PC-9 (cell line): ENCODE measurements at regions not wholly inside any gene's neighbourhood (a gene's known extent, or its start where the extent isn't known, plus 50 kb on each side); places are given as distances from the start of the nearest gene placed in this dataset.
"Not testable (repeated sequence)": the region's sequence is repeated elsewhere in the genome, so short reads cannot be mapped to it uniquely, and the experiment has no call there.

Experiments
- BruUV-seq: library from RNA; stranded (reverse); fragments of 400-500 nt; replicated peaks from 2 replicates; lab custom pipeline; 2021; lab: Mats Ljungman, UMichigan
- CTCF ChIA-PET: fragments of 300-600 bp; sonication (Branson Sonifier 250); formaldehyde crosslinking; loops from one replicate; lab custom pipeline; 2022; ENCODE audit warnings: antibody characterized with exemption; lab: Charles Lee
- POLR2A ChIA-PET: fragments of 300-600 bp; sonication (Branson Sonifier 250); formaldehyde crosslinking; loops from one replicate; lab custom pipeline; 2022; ENCODE audit warnings: antibody characterized with exemption; ENCODE audit not compliant: unreplicated experiment; lab: Charles Lee
- DNase-seq, 2 experiments: peaks; one replicate each; pipeline versions ENCODE4 v3.0.0 to v3.0.0-alpha.2; 2015 to 2022; ENCODE audit warnings: mixed read lengths in 1 of 2
- H2AFZ ChIP-seq: fragments of 200-600 bp; sonication (generic); 2 replicates; pipeline ENCODE4 v1.8.1; 2017; ENCODE audit warnings: antibody characterized with exemption
- H3F3A ChIP-seq: fragments of 200-600 bp; sonication (generic); 2 replicates; pipeline ENCODE4 v1.8.1; 2017; ENCODE audit warnings: antibody characterized with exemption, mild to moderate bottlenecking, low read depth; ENCODE audit not compliant: insufficient read depth
- H3K27ac ChIP-seq: fragments of 200-600 bp; sonication (generic); 2 replicates; pipeline ENCODE4 v1.6.1; 2016; ENCODE audit warnings: mixed run types
- H3K27me3 ChIP-seq: fragments of 200-600 bp; sonication (generic); 2 replicates; pipeline ENCODE4 v1.6.1; 2016; ENCODE audit warnings: low read depth, mixed run types; ENCODE audit not compliant: insufficient read depth
- H3K36me3 ChIP-seq: fragments of 200-600 bp; sonication (generic); 2 replicates; pipeline ENCODE4 v1.6.1; 2016; ENCODE audit warnings: low read depth, mixed run types
- H3K4me1 ChIP-seq: fragments of 200-600 bp; sonication (generic); replicated peaks from 2 replicates; pipeline ENCODE4 v1.6.1; 2016; ENCODE audit warnings: mixed run types; ENCODE audit not compliant: insufficient read depth
- H3K4me2 ChIP-seq: fragments of 200-600 bp; sonication (generic); 2 replicates; pipeline ENCODE4 v1.6.1; 2017; ENCODE audit warnings: mixed run types
- H3K4me3 ChIP-seq: fragments of 200-600 bp; sonication (generic); 2 replicates; pipeline ENCODE4 v1.6.1; 2016; ENCODE audit warnings: mixed run types
- H3K79me2 ChIP-seq: fragments of 200-600 bp; sonication (generic); 2 replicates; pipeline ENCODE4 v1.6.1; 2017; ENCODE audit warnings: low read depth, mixed run types
- H3K9me2 ChIP-seq: fragments of 200-600 bp; sonication (generic); 2 replicates; pipeline ENCODE4 v1.8.1; 2017; ENCODE audit warnings: mild to moderate bottlenecking; ENCODE audit not compliant: insufficient read depth
- H3K9me3 ChIP-seq: fragments of 200-600 bp; sonication (generic); 2 replicates; pipeline ENCODE4 v1.8.1; 2016; ENCODE audit warnings: low read depth; ENCODE audit not compliant: insufficient read depth
- H4K20me1 ChIP-seq: fragments of 200-600 bp; sonication (generic); 2 replicates; pipeline ENCODE4 v1.8.1; 2017; ENCODE audit not compliant: insufficient read depth
- EZH2 ChIP-seq: fragments of 200-600 bp; sonication (generic); IDR thresholded peaks from 2 replicates; pipeline ENCODE4 v1.8.0; 2017; ENCODE audit warnings: antibody characterized with exemption, low read depth
- intact Hi-C: fragments of 100-400 bp; cut with micrococcal nuclease; formaldehyde crosslinking; loops from one replicate; pipeline ENCODE4 v1.10.0; 2022; ENCODE audit not compliant: unreplicated experiment
- TF ChIP-seq, protein P1 (sequence below): fragments of 200-600 bp; sonication (generic); conservative IDR thresholded peaks from 2 replicates; pipeline ENCODE4 v1.6.1; 2017; ENCODE audit warnings: mixed run types, antibody characterized with exemption, mild to moderate bottlenecking, moderate library complexity

- Histone ChIP-seq H3K4me2 (no peak overlapping the region), H3K27me3 (no peaks in the 10 kb centered on the region), H3K36me3 (no peaks in the 10 kb centered on the region), H4K20me1 (no peaks in the 10 kb centered on the region), H3K9me2 (no peaks in the 10 kb centered on the region), H3K4me1 (no peaks in the 10 kb centered on the region), H3K79me2 (no peaks in the 10 kb centered on the region), H3K4me3 (no peak overlapping the region), H3K9me3 (no peaks in the 10 kb centered on the region), H3K27ac (no peak overlapping the region), H3F3A (no peaks in the 10 kb centered on the region), H2AFZ (no peak overlapping the region)
- TF ChIP-seq EZH2 = no peak
- TF ChIP-seq, protein P1, sequence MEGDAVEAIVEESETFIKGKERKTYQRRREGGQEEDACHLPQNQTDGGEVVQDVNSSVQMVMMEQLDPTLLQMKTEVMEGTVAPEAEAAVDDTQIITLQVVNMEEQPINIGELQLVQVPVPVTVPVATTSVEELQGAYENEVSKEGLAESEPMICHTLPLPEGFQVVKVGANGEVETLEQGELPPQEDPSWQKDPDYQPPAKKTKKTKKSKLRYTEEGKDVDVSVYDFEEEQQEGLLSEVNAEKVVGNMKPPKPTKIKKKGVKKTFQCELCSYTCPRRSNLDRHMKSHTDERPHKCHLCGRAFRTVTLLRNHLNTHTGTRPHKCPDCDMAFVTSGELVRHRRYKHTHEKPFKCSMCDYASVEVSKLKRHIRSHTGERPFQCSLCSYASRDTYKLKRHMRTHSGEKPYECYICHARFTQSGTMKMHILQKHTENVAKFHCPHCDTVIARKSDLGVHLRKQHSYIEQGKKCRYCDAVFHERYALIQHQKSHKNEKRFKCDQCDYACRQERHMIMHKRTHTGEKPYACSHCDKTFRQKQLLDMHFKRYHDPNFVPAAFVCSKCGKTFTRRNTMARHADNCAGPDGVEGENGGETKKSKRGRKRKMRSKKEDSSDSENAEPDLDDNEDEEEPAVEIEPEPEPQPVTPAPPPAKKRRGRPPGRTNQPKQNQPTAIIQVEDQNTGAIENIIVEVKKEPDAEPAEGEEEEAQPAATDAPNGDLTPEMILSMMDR = no peak
- intact Hi-C loops = no loop called here
- ChIA-PET CTCF (no interaction called here), POLR2A (no interaction called here)
- BruUV-seq = no TSS peak
- DNase-seq = no peak
Measured at GRCh38 chr3:153547970-153548369, 385.9 kb downstream of the RAP2B start.

GRCh38 chr3:153549686-153550085 is 387.7 kb downstream of the RAP2B start:
- H3K27me3 ChIP-seq, H2AFZ ChIP-seq, H3K36me3 ChIP-seq, H4K20me1 ChIP-seq, DNase-seq, H3F3A ChIP-seq, H3K79me2 ChIP-seq, H3K4me3 ChIP-seq, H3K4me1 ChIP-seq, H3K27ac ChIP-seq, H3K9me2 ChIP-seq, intact Hi-C loops, H3K4me2 ChIP-seq, BruUV-seq, POLR2A ChIA-PET, CTCF ChIA-PET, H3K9me3 ChIP-seq: not testable (repeated sequence)

- DNase-seq = no peak
- no peaks in the 10 kb centered on the region for H3K79me2 ChIP-seq
- H4K20me1 ChIP-seq = no peaks in the 10 kb centered on the region
- H3F3A ChIP-seq = no peaks in the 10 kb centered on the region
- no peak overlapping the region; the same call in 1 of the 2 replicates for H2AFZ ChIP-seq
- no TSS peak for BruUV-seq
- TF ChIP-seq EZH2 = no peak
- TF ChIP-seq, protein P1 = no peak
- H3K36me3 ChIP-seq = no peaks in the 10 kb centered on the region
- no peaks in the 10 kb centered on the region for H3K4me1 ChIP-seq
- intact Hi-C loops = no loop called here
- no peak overlapping the region for H3K4me3 ChIP-seq
- H3K27me3 ChIP-seq = no peaks in the 10 kb centered on the region
- no peaks in the 10 kb centered on the region for H3K9me3 ChIP-seq
- no peak overlapping the region for H3K4me2 ChIP-seq
- ChIA-PET POLR2A (no interaction called here), CTCF (no interaction called here)
- H3K9me2 ChIP-seq = no peaks in the 10 kb centered on the region; the same call in 1 of the 2 replicates
- no peak overlapping the region for H3K27ac ChIP-seq
Measured at GRCh38 chr3:153551536-153552285, 389.7 kb downstream of the RAP2B start.
